Fibroblast of villous mesenchyme (primary cell): ENCODE measurements at regions not wholly inside any gene's neighbourhood (a gene's known extent, or its start where the extent isn't known, plus 50 kb on each side); places are given as distances from the start of the nearest gene placed in this dataset.
A peak's percentile ranks its signal among the peaks of the same experiment; 100 is the strongest.

Experiments
- DNase-seq: peaks from one replicate; pipeline ENCODE4 v3.0.0-alpha.2; 2010; ENCODE audit warnings: low read depth
- H3K4me3 ChIP-seq: 2 replicates; pipeline ENCODE4 v1.5.1; 2011; ENCODE audit warnings: low read depth, mild to moderate bottlenecking, low read length
- CTCF ChIP-seq: IDR thresholded peaks from 2 replicates; pipeline ENCODE4 v1.5.1; 2012; ENCODE audit warnings: low read depth, mild to moderate bottlenecking, low read length; ENCODE audit not compliant: insufficient read depth

GRCh38 chr20:22768266-22769178 is 184.2 kb upstream of the FOXA2 start:
- peak; percentile 82 for DNase-seq
- TF ChIP-seq CTCF = peak; percentile 4

GRCh38 chr20:22770241-22770800 is 185.9 kb upstream of the FOXA2 start:
- DNase-seq = no peak
- no peak for TF ChIP-seq CTCF

More at GRCh38 chr20:22768266-22769178, 184.2 kb upstream of the FOXA2 start:
- no peak overlapping the region for H3K4me3 ChIP-seq

GRCh38 chr20:22771706-22772105 is 187.3 kb upstream of the FOXA2 start:
- no peak overlapping the region for H3K4me3 ChIP-seq
- no peak for TF ChIP-seq CTCF
- no peak for DNase-seq

More at GRCh38 chr20:22770241-22770800, 185.9 kb upstream of the FOXA2 start:
- no peak overlapping the region for H3K4me3 ChIP-seq

GRCh38 chr20:22773344-22773743 is 189.0 kb upstream of the FOXA2 start:
- DNase-seq = no peak
- H3K4me3 ChIP-seq = no peak overlapping the region
- no peak for TF ChIP-seq CTCF

- DNase-seq = no peak
- TF ChIP-seq CTCF = no peak
- no peak overlapping the region for H3K4me3 ChIP-seq
Observed at GRCh38 chr20:22775256-22775655, 190.9 kb upstream of the FOXA2 start.

- H3K4me3 ChIP-seq = no peak overlapping the region
- TF ChIP-seq CTCF = no peak
- DNase-seq = peak; percentile 96
Observed at GRCh38 chr20:22775671-22776139, 191.3 kb upstream of the FOXA2 start.
